HEK293 (cell line): ENCODE measurements at regions not wholly inside any gene's neighbourhood (a gene's known extent, or its start where the extent isn't known, plus 50 kb on each side); places are given as distances from the start of the nearest gene placed in this dataset.

Experiments
- CTCF ChIA-PET: fragments of 350-600 bp; formaldehyde crosslinking; extraction: SDS; loops from one replicate; lab custom pipeline; 2021; ENCODE audit warnings: antibody characterized with exemption; lab: Yijun Ruan, JAX
- POLR2A ChIA-PET: fragments of 300-600 bp; formaldehyde crosslinking; extraction: SDS; loops from one replicate; lab custom pipeline; 2020; ENCODE audit warnings: antibody characterized with exemption, inconsistent platforms; lab: Yijun Ruan, JAX
- H3K27ac ChIP-seq: fragments of 200-500 bp; sonication (Bioruptor generic); 2 replicates; pipeline ENCODE4 v1.5.1; 2014; ENCODE audit warnings: low read depth, low read length, control low read depth, inconsistent platforms; ENCODE audit errors: extremely low read depth
- H3K36me3 ChIP-seq, 2 experiments: fragments of 200-500 bp in 1 of 2; sonication (Bioruptor generic) in 1 of 2; 1 replicate in 1 of 2; 2 replicates in 1 of 2; pipeline ENCODE4 v1.5.1; 2014 to 2017; ENCODE audit warnings: inconsistent platforms in 2 of 2, low read length in 2 of 2; ENCODE audit not compliant: control insufficient read depth in 2 of 2, insufficient read depth in 1 of 2
- H3K4me1 ChIP-seq: fragments of 200-500 bp; sonication (Bioruptor generic); 2 replicates; pipeline ENCODE4 v1.5.1; 2014; ENCODE audit warnings: mild to moderate bottlenecking, low read length, inconsistent platforms; ENCODE audit not compliant: control insufficient read depth, insufficient read depth
- H3K4me3 ChIP-seq: 2 replicates; pipeline ENCODE4 v1.5.1; 2011; ENCODE audit warnings: low read depth, mild to moderate bottlenecking, control low read depth, low read length, moderate library complexity
- H3K9me3 ChIP-seq: fragments of 200-500 bp; sonication (Bioruptor generic); 2 replicates; pipeline ENCODE4 v1.5.1; 2014; ENCODE audit warnings: low read depth, low read length, inconsistent platforms; ENCODE audit not compliant: control insufficient read depth, insufficient read depth
- SP3 ChIP-seq: fragments of 450-650 bp; formaldehyde crosslinking; IDR thresholded peaks from 2 replicates; pipeline ENCODE4 v1.5.1; 2016; ENCODE audit warnings: missing biosample characterization, missing genetic modification characterization
- ZBTB1 ChIP-seq: fragments of 450-650 bp; formaldehyde crosslinking; IDR thresholded peaks from 2 replicates; pipeline ENCODE4 v1.5.1; 2016; ENCODE audit warnings: missing biosample characterization, missing genetic modification characterization
- ZBTB20 ChIP-seq: fragments of 450-650 bp; formaldehyde crosslinking; IDR thresholded peaks from 2 replicates; pipeline ENCODE4 v1.5.1; 2016; ENCODE audit warnings: missing biosample characterization, missing genetic modification characterization
- ZBTB48 ChIP-seq: fragments of 450-650 bp; formaldehyde crosslinking; IDR thresholded peaks from 2 replicates; pipeline ENCODE4 v1.5.1; 2016; ENCODE audit warnings: missing biosample characterization, missing genetic modification characterization
- ZFP41 ChIP-seq: fragments of 450-650 bp; formaldehyde crosslinking; IDR thresholded peaks from 2 replicates; pipeline ENCODE4 v1.5.1; 2016; ENCODE audit warnings: missing biosample characterization, missing genetic modification characterization, borderline replicate concordance
- ZNF155 ChIP-seq: fragments of 450-650 bp; formaldehyde crosslinking; IDR thresholded peaks from 2 replicates; pipeline ENCODE4 v1.5.1; 2016; ENCODE audit warnings: missing biosample characterization, missing genetic modification characterization
- ZNF184 ChIP-seq: fragments of 450-650 bp; IDR thresholded peaks from 2 replicates; pipeline ENCODE4 v1.5.1; 2018; ENCODE audit warnings: missing biosample characterization, mild to moderate bottlenecking, missing genetic modification characterization
- ZNF23 ChIP-seq: fragments of 450-650 bp; formaldehyde crosslinking; IDR thresholded peaks from 2 replicates; pipeline ENCODE4 v1.5.1; 2016; ENCODE audit warnings: missing biosample characterization, missing genetic modification characterization, borderline replicate concordance
- ZNF266 ChIP-seq: fragments of 450-650 bp; formaldehyde crosslinking; IDR thresholded peaks from 2 replicates; pipeline ENCODE4 v1.5.1; 2016; ENCODE audit warnings: missing biosample characterization, missing genetic modification characterization, low read depth
- ZNF530 ChIP-seq: fragments of 450-650 bp; formaldehyde crosslinking; IDR thresholded peaks from 2 replicates; pipeline ENCODE4 v1.5.1; 2016; ENCODE audit warnings: low read depth, missing biosample characterization, missing genetic modification characterization
- ZNF558 ChIP-seq: fragments of 450-650 bp; formaldehyde crosslinking; IDR thresholded peaks from 2 replicates; pipeline ENCODE4 v1.5.1; 2016; ENCODE audit warnings: missing biosample characterization, missing genetic modification characterization
- ZNF585B ChIP-seq: fragments of 450-650 bp; formaldehyde crosslinking; IDR thresholded peaks from 2 replicates; pipeline ENCODE4 v1.5.1; 2016; ENCODE audit warnings: missing biosample characterization, missing genetic modification characterization
- ZNF596 ChIP-seq: fragments of 450-650 bp; IDR thresholded peaks from 2 replicates; pipeline ENCODE4 v1.5.0; 2018; ENCODE audit warnings: missing biosample characterization, mild to moderate bottlenecking, missing genetic modification characterization, moderate library complexity
- ZNF600 ChIP-seq: fragments of 450-650 bp; formaldehyde crosslinking; IDR thresholded peaks from 2 replicates; pipeline ENCODE4 v1.5.1; 2016; ENCODE audit warnings: missing biosample characterization, missing genetic modification characterization
- ZNF707 ChIP-seq: fragments of 450-650 bp; formaldehyde crosslinking; IDR thresholded peaks from 2 replicates; pipeline ENCODE4 v1.5.1; 2016; ENCODE audit warnings: missing biosample characterization, missing genetic modification characterization
- ZNF777 ChIP-seq: fragments of 450-650 bp; formaldehyde crosslinking; IDR thresholded peaks from 2 replicates; pipeline ENCODE4 v1.5.1; 2017; ENCODE audit warnings: missing biosample characterization, missing genetic modification characterization, borderline replicate concordance
- ZXDB ChIP-seq: fragments of 450-650 bp; formaldehyde crosslinking; IDR thresholded peaks from 2 replicates; pipeline ENCODE4 v1.5.1; 2016; ENCODE audit warnings: missing biosample characterization, missing genetic modification characterization
- TF ChIP-seq, protein P1 (sequence below): fragments of 450-650 bp; formaldehyde crosslinking; IDR thresholded peaks from 2 replicates; pipeline ENCODE4 v1.5.1; 2016; ENCODE audit warnings: missing biosample characterization, missing genetic modification characterization
- TF ChIP-seq, protein P2 (sequence below): sonication (generic); formaldehyde crosslinking; IDR thresholded peaks from 2 replicates; pipeline ENCODE4 v1.8.1; 2022; ENCODE audit warnings: mild to moderate bottlenecking, moderate library complexity, missing genetic modification reagents
- TF ChIP-seq, protein P3 (sequence below): fragments of 450-650 bp; formaldehyde crosslinking; IDR thresholded peaks from 2 replicates; pipeline ENCODE4 v1.5.1; 2016; ENCODE audit warnings: missing biosample characterization, missing genetic modification characterization
- TF ChIP-seq, protein P4 (sequence below): fragments of 450-650 bp; formaldehyde crosslinking; IDR thresholded peaks from 2 replicates; pipeline ENCODE4 v1.5.1; 2017; ENCODE audit warnings: missing biosample characterization, missing genetic modification characterization
- TF ChIP-seq, protein P5 (sequence below): fragments of 450-650 bp; formaldehyde crosslinking; IDR thresholded peaks from 2 replicates; pipeline ENCODE4 v1.5.1; 2016; ENCODE audit warnings: missing biosample characterization, missing genetic modification characterization
- TF ChIP-seq, protein P6 (sequence below): fragments of 450-650 bp; formaldehyde crosslinking; IDR thresholded peaks from 2 replicates; pipeline ENCODE4 v1.5.1; 2016; ENCODE audit warnings: missing biosample characterization, missing genetic modification characterization, low read depth

DNA sequence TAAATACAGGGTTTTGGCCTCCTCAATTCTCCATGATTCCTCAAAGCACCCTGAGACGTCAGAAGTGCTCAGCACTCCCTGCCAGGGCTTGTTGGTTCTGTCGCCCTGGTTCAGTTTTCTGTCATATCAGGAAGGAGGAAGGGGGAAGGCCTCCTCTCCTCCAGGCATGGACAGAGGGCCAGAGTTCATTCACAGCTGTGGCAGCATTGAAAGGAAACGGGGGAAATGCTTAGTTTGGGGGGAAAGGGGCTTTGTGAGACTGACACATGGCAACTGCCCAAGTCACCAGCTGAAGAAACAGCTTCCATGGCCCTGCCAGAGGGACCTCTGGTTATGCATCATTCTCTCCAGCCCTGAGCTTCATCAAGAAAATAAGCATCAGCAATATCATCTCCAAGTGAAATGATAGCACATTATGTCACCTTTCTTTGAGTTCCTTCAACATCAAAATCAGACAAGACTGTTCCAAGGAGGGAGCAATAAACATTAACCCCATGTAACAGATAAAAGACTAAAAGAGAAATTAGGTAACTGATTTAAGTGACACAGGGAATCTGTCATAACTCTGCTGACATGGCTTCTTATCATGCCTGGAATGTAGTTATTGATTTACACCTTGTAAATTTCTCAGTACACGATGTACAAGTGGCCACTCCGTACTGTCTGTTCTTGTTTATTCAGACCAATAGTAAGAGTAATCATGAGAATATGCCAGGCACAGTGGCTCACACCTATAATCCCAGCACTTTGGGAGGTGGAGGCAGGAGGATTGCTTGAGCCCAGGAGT lies 103.2 kb upstream of the SLC25A33 start:
- ChIA-PET POLR2A (no interaction called here), CTCF (interaction anchor here (1.6 kb wide), 1 partner anchor 10 kb away, joined by 4 read pairs; no protein-coding TSS in a partner anchor)
- Histone ChIP-seq H3K36me3 (no peaks in the 10 kb centered on the region), H3K9me3 (no peaks in the 10 kb centered on the region), H3K4me3 (no peak overlapping the region), H3K27ac (no peak overlapping the region), H3K4me1 (no peaks in the 10 kb centered on the region)
- TF ChIP-seq ZBTB1 (tag by site-specific recombination) (no peak), ZBTB20 (tag by site-specific recombination) (no peak), ZNF266 (tag by site-specific recombination) (no peak), ZNF155 (tag by site-specific recombination) (no peak), ZNF596 (tag by site-specific recombination) (no peak), ZNF530 (no peak), ZNF558 (tag by site-specific recombination) (no peak)
- TF ChIP-seq, protein P1, sequence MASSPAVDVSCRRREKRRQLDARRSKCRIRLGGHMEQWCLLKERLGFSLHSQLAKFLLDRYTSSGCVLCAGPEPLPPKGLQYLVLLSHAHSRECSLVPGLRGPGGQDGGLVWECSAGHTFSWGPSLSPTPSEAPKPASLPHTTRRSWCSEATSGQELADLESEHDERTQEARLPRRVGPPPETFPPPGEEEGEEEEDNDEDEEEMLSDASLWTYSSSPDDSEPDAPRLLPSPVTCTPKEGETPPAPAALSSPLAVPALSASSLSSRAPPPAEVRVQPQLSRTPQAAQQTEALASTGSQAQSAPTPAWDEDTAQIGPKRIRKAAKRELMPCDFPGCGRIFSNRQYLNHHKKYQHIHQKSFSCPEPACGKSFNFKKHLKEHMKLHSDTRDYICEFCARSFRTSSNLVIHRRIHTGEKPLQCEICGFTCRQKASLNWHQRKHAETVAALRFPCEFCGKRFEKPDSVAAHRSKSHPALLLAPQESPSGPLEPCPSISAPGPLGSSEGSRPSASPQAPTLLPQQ (tag by site-specific recombination) = no peak
- TF ChIP-seq, protein P2, sequence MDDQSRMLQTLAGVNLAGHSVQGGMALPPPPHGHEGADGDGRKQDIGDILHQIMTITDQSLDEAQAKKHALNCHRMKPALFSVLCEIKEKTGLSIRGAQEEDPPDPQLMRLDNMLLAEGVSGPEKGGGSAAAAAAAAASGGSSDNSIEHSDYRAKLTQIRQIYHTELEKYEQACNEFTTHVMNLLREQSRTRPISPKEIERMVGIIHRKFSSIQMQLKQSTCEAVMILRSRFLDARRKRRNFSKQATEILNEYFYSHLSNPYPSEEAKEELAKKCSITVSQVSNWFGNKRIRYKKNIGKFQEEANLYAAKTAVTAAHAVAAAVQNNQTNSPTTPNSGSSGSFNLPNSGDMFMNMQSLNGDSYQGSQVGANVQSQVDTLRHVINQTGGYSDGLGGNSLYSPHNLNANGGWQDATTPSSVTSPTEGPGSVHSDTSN (CRISPR knock-in tag) = no peak

DNA sequence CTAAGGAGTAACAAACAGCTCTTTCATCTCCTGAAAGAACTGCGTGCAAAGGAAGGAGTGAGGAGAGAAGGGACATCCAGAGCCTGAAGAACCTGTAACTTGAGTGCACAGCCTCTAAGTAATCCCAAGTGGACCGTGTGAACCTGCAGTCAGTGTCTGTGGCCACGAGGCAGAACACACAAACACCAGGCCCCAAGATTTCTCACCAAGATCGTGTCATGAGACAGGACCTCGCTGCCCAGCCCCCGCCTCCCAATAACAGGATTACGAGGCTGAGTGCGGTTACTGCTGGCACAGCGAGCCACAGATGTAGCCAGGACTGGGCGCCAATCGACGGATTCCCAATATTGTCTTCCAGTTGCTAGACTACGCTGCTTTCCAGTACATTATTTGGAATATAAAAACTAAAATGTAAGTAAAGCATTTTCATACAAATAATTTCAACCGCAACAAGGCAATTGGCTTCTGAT lies 101.3 kb upstream of the SLC25A33 start:
- no peaks in the 10 kb centered on the region for H3K9me3 ChIP-seq
- H3K36me3 ChIP-seq = no peaks in the 10 kb centered on the region
- no peak overlapping the region for H3K27ac ChIP-seq
- POLR2A ChIA-PET = interaction anchor here (1.2 kb wide), 1 partner anchor 12 kb away, joined by 3 read pairs; no protein-coding TSS in a partner anchor
- no peak overlapping the region for H3K4me3 ChIP-seq
- H3K4me1 ChIP-seq = no peaks in the 10 kb centered on the region
- CTCF ChIA-PET = interaction anchor here (0.5 to 1.6 kb wide), 4 partner anchors 8 to 520 kb away, joined by 3 to 4 read pairs (median 4); no protein-coding TSS in a partner anchor
- no peak for TF ChIP-seq ZFP41 (tag by site-specific recombination)
- no peak for TF ChIP-seq ZNF585B
- TF ChIP-seq, protein P3, sequence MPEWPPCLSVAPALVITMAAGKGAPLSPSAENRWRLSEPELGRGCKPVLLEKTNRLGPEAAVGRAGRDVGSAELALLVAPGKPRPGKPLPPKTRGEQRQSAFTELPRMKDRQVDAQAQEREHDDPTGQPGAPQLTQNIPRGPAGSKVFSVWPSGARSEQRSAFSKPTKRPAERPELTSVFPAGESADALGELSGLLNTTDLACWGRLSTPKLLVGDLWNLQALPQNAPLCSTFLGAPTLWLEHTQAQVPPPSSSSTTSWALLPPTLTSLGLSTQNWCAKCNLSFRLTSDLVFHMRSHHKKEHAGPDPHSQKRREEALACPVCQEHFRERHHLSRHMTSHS (tag by site-specific recombination) = no peak
- TF ChIP-seq ZBTB48 (tag by site-specific recombination) = no peak
- TF ChIP-seq, protein P4, sequence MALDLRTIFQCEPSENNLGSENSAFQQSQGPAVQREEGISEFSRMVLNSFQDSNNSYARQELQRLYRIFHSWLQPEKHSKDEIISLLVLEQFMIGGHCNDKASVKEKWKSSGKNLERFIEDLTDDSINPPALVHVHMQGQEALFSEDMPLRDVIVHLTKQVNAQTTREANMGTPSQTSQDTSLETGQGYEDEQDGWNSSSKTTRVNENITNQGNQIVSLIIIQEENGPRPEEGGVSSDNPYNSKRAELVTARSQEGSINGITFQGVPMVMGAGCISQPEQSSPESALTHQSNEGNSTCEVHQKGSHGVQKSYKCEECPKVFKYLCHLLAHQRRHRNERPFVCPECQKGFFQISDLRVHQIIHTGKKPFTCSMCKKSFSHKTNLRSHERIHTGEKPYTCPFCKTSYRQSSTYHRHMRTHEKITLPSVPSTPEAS (tag by site-specific recombination) = no peak
- no peak for TF ChIP-seq ZNF600 (tag by site-specific recombination)
- TF ChIP-seq, protein P5, sequence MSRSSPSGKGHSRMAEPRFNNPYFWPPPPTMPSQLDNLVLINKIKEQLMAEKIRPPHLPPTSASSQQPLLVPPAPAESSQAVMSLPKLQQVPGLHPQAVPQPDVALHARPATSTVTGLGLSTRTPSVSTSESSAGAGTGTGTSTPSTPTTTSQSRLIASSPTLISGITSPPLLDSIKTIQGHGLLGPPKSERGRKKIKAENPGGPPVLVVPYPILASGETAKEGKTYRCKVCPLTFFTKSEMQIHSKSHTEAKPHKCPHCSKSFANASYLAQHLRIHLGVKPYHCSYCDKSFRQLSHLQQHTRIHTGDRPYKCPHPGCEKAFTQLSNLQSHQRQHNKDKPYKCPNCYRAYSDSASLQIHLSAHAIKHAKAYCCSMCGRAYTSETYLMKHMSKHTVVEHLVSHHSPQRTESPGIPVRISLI (tag by site-specific recombination) = no peak
- TF ChIP-seq ZNF777 = no peak
- TF ChIP-seq ZXDB (tag by site-specific recombination) = no peak
- no peak for TF ChIP-seq ZNF184
- no peak for TF ChIP-seq SP3 (tag by site-specific recombination)
- TF ChIP-seq ZNF707 (tag by site-specific recombination) = no peak
- TF ChIP-seq, protein P6, sequence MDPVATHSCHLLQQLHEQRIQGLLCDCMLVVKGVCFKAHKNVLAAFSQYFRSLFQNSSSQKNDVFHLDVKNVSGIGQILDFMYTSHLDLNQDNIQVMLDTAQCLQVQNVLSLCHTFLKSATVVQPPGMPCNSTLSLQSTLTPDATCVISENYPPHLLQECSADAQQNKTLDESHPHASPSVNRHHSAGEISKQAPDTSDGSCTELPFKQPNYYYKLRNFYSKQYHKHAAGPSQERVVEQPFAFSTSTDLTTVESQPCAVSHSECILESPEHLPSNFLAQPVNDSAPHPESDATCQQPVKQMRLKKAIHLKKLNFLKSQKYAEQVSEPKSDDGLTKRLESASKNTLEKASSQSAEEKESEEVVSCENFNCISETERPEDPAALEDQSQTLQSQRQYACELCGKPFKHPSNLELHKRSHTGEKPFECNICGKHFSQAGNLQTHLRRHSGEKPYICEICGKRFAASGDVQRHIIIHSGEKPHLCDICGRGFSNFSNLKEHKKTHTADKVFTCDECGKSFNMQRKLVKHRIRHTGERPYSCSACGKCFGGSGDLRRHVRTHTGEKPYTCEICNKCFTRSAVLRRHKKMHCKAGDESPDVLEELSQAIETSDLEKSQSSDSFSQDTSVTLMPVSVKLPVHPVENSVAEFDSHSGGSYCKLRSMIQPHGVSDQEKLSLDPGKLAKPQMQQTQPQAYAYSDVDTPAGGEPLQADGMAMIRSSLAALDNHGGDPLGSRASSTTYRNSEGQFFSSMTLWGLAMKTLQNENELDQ (tag by site-specific recombination) = no peak
- no peak for TF ChIP-seq ZNF23 (tag by site-specific recombination)
